Stimulated activated CD4-positive, alpha-beta T cell treated with anti-CD3 and anti-CD28 coated beads, Interleukin-1b, Interleukin-23, amount 100 ng/mL, for 48 hours (primary cell): ENCODE measurements at regions not wholly inside any gene's neighbourhood (a gene's known extent, or its start where the extent isn't known, plus 50 kb on each side); places are given as distances from the start of the nearest gene placed in this dataset.

Experiments used
- DNase-seq: peaks from one replicate; pipeline ENCODE4 v3.0.0-alpha.2; 2020

DNA sequence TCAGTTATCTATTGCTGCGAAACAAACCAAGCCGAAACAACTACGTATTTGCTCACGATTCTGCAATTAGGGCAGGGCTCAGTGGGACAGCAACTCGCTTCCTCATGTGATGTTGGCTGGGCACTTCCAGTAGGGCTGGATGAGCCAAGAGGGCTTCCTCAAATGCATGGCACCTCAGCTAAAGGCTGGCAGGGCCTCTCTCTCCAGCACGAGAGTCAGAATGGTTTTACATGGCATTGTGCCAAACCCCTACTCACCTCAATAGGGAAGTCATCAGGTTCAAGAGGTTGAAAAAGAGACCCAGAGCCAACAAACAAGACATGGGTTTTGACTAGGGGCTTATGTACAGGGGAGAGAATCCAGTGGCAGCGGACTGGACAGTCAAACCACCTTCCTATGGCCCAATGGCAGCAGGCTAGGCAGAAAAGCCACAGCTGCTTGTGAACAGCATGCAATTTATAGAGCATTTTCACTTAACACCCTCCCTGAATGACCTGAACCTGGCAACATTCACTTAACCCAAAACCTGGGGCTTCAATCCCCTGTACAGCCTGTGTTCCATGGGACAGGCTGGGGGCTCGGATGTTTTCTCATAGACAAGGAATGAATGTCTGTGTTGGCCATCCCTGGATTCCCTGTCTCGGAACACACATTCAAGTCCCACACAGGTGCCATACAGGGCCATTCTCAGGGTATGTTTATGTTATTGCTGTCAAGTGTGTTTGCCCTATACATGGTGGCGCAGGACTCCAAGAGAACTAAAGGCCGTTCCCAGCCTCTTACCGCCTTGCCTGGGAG is 154.2 kb upstream of the NAV2 start:
- DNase-seq = no peak

- peak; percentile 60 for DNase-seq
These were observed 154.9 kb upstream of the NAV2 start for GRCh38 chr11:19557720-19558140.

- DNase-seq = no peak
These were observed 155.5 kb upstream of the NAV2 start for GRCh38 chr11:19557185-19557584.

DNA sequence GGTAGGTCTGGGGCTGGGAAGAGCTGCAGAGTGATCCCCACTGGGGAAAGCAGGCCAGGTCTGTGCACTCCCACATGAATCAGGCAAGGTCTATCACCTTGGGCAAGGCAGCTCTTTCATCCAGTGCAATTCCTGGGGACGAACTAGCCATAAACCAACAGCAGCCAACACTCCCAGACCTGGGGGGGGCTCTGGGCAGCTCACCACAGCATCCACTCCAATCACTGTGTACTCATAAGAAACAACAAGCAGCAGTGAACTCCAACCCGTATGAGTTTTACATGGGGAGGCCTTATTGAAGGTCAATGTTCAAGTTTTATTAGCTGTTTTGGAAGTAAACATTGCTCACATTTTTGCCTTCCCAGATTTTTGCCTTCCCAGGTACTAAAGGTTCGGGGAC is 157.4 kb upstream of the NAV2 start:
- DNase-seq = no peak

- DNase-seq = peak; percentile 76
These were observed 158.8 kb upstream of the NAV2 start for GRCh38 chr11:19553683-19554333.

GRCh38 chr11:19552656-19553260 is 159.9 kb upstream of the NAV2 start:
- no peak for DNase-seq

DNA sequence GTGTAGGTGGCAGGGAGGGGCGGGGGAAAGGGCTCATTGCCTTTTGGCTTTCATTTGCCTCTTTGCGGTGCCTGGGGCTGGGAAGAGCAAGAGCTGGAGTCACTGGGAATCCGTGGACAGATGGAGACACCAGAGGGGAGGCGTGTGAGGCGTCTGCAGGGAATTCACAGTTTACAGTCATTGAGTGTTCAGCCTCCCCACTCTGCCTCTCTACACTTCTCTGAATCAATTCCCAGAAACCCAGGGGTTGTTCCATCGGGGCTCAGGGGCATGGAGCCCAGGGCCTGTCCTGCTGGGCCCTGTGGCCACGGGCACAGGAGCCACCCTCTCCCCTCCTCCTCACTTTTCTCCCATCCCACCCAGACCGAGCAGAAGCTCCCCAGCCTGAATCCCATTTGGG is 160.5 kb upstream of the NAV2 start:
- DNase-seq = no peak

DNA sequence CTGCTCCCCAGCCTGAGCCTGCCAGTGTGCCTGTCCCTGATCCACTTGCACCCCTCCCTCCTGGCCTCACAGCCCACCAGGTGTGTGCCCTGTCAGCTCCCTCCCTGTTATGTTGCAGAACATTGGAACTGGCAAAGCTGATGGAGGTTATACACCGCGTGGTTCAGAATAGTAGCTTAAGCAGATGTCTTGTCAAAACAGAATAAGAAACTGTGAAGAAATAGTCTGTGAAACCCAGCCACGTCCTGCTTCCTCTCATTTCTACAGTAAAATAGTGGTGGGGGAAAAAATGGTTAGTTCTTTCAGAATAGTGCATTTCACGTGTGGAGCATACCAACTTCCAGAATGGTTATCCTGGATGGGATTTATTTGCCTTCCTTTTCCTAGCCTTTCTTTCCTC is 161.2 kb upstream of the NAV2 start:
- no peak for DNase-seq

DNA sequence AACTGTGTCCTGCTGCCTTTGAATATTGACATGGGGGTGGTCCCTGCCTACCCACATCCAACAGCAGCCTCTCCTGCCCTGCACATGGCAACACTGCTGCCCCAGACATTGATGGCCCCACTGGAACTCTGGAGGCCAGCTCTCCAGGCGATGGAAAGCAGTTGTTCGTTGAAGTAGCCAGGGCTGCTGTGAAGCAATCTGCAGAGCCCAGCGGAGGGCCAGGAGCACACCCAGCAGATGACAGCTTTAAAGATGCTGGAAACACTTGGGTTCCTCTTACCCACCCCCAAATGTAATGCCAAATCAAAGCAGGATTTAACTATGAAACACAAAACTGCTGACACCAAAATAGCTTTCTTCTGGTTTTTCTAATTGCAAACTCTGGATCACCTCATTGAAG is 165.6 kb upstream of the NAV2 start:
- DNase-seq = no peak

DNA sequence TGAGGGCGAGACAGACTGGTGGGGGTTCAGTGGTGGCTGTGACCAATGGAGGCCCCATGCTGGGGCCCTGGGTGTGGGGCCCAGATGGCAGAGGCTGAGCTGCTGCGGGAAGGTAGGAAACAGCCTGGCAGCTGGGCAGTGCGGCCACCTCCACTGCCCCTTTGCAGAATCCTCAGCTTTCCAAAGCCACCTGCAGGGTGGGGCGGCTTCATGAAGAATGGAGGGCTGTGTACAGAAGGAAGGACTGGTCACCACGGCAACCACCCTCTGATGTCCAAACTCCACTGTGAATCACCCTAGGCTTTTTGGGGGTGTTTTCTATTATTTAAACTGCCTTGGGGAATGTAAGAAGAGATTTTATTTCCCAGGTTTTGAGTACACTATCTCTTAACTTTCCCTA is 166.3 kb upstream of the NAV2 start:
- DNase-seq = no peak

DNA sequence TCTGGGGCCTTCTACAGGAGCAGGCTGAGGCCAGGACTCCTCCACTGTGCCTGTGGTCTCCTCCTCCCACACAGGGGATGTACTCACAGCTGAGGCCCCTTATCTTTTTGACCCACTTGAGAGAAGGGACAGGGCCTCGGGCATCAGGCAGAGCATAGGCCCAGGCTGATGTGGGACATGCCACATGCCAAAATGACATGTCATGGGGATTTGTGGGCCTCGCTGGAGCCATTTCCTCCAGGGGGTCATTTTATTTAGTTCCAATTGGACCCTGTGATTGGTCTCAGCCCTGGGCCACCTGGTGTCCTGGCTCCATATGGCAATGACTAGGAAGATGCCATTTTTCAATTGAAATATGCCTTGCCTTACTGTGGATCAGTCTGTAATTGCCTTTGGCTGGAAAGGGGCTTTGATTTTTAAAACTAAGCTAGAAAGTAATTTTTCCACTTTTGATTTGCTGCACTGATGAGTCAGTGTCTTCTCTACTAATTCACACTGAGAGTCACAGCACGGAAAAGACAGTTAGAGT is 171.1 kb upstream of the NAV2 start:
- DNase-seq = no peak

- no peak for DNase-seq
These were observed 172.8 kb upstream of the NAV2 start for GRCh38 chr11:19539861-19540260.

- no peak for DNase-seq
These were observed 174.7 kb upstream of the NAV2 start for GRCh38 chr11:19537803-19538453.

GRCh38 chr11:19536131-19536530 is 176.5 kb upstream of the NAV2 start:
- DNase-seq = no peak

DNA sequence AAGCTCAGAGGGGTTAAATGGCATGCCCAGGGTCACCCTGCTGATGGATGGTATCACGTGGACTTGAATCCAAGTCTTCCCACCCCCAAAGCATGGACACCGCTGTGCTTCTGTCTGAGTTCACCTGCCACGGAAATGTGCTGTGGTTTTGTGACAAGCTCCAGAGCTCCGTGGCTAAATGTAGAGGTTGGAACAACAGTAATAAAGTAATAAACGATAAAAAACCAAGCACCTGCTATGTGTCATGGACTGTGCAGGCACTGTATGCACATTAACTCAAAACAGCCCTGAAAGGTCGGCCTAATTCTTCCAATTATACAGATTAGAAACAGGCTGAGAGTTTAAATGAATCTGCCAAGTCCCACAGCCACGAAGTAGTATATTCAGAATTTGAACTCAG is 182.1 kb upstream of the NAV2 start:
- DNase-seq = no peak

DNA sequence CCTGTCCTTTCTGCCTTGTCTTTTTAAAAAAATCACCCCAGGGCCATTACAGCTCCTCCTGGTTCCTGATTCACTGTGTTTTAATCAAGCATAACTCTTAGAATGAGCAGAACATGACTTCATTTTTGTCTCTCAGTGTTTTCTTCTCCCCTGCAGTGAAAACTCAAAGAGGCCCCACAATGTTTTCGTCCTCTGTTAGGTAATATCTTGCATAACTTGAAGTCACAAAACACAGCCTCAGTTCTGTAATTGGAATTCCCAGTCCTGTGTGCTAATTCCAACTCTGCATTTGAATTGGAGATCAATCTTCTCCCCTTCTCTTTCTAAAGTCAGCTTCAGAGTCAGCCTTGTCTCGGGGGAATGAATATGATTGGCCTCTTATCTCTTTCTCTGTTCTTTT is 186.5 kb upstream of the NAV2 start:
- DNase-seq = no peak

DNA sequence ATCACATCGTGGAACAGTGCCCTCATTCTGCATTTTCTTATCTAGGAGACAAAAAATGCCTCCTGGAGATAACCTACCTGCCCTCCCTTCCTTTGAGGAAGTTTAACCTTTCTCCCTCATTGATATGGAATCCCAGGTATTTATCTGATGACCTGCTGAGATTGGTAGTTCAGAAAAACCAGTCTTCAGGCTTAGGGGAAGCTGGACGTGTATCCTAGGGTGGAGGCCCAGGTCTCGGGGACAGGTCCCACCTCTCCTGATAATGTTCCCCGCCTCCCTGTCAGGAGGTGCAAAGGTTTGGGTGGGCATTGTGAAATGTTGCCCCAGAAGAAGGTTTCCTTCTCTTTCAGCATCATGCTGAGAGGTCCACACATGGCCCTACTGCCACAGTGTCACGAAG is 186.9 kb upstream of the NAV2 start:
- no peak for DNase-seq

GRCh38 chr11:19525276-19525675 is 187.4 kb upstream of the NAV2 start:
- DNase-seq = no peak

- no peak for DNase-seq
These were observed 188.4 kb upstream of the NAV2 start for GRCh38 chr11:19524171-19524671.

- no peak for DNase-seq
These were observed 192.0 kb upstream of the NAV2 start for GRCh38 chr11:19520681-19521080.

DNA sequence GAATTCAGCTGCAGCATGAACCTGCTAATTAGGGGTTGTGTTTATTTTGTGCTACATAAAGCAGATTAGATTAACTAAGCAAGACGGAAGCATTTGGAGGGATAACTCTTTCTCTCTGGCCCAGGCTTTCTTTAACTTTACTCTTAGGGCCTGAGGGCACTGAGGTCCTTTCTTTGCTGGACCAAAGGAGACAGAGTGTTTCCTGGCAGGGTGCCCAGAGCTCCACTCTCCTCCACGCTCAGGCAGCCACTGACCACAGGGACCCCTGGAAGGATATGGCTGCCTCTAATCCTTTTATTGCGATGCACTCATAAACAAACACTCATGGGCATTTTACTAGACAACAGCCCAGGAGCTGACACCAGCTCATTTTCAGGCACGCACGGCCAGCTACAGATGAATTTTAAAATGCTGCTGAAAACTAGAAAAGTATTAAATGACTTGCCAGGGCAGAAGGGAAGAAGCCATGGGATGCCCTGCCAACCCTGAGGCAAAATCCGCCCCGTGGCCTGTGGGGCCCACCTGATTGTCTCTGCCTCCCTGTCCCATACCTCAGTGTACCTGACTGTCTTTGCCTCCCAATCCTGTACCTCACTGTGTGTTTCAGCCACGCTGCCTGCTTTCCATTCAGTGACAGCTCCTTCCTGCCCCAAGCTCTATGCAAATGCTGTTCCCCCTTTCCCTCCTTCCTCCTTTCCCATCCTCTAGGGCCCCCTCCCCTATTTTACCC is 192.6 kb upstream of the NAV2 start:
- DNase-seq = no peak

DNA sequence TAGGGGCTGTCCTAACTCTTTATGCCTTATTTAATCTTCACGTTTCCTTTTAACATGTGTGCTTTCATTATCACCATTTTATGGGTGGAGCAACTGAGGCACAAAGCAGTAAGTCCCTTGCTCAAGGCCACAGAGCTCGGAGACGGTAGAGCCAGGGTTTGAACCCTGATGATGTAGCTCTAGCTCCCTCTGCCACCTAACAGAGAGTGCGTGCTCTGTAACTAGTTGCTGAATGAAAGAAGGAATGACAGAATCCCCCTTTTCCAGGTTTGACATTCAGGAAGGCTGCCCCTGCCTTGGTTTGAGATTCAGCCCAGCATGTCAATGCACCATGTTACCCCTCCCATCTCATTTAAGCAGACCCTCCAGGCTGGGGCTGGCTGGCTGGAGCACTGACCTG is 193.3 kb upstream of the NAV2 start:
- no peak for DNase-seq

DNA sequence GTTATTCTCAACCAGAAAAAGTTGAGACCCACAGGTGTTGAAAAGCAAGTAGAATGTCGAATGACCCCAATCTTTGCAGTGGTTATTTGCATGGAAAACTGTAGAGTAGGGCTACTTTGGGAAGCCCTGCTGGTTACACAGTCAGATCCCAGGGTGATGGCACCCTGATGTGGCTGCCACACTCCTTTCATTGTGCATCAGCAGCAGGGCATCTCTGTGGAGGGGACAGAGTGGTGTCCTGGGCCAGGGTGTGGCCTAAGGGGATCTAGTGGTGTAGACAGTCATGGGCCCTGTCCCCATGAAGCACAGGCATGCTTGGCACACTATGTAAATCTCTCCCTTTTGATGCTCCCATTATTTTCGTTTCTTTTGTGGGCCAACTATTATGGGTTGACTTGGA is 199.4 kb upstream of the NAV2 start:
- no peak for DNase-seq
